DMS114 treated with DMSO at 0.1 percent for 48 hours (cell line): ENCODE measurements at regions not wholly inside any gene's neighbourhood (a gene's known extent, or its start where the extent isn't known, plus 50 kb on each side); places are given as distances from the start of the nearest gene placed in this dataset.
"Not testable (repeated sequence)": the region's sequence is repeated elsewhere in the genome, so short reads cannot be mapped to it uniquely, and the experiment has no call there.

Experiments used
- DNase-seq: peaks from one replicate; lab custom pipeline; 2025; ENCODE audit not compliant: unreplicated experiment; lab: John Stamatoyannopoulos, UW

GRCh38 chr14:101254805-101255764, 306.2 kb upstream of the DIO3 start:
- no peak for DNase-seq

GRCh38 chr14:101255765-101256125, 305.6 kb upstream of the DIO3 start:
- DNase-seq: no peak

GRCh38 chr14:101256266-101256665, 305.0 kb upstream of the DIO3 start:
- DNase-seq: no peak

- DNase-seq: no peak
Observed at GRCh38 chr14:101257551-101257950, 303.7 kb upstream of the DIO3 start.

- no peak for DNase-seq
Observed at GRCh38 chr14:101259748-101260147, 301.5 kb upstream of the DIO3 start.

GRCh38 chr14:101266441-101266840, 294.9 kb upstream of the DIO3 start:
- DNase-seq: not testable (repeated sequence)

- DNase-seq: no peak
Observed at GRCh38 chr14:101273091-101273490, 288.2 kb upstream of the DIO3 start.

GRCh38 chr14:101276309-101277091, 284.8 kb upstream of the DIO3 start:
- no peak for DNase-seq

GRCh38 chr14:101282418-101282817, 278.9 kb upstream of the DIO3 start:
- no peak for DNase-seq

- no peak for DNase-seq
Observed at GRCh38 chr14:101284711-101285110, 276.6 kb upstream of the DIO3 start.

- no peak for DNase-seq
Observed at GRCh38 chr14:101286271-101287018, 274.9 kb upstream of the DIO3 start.

GRCh38 chr14:101288436-101289229, 272.7 kb upstream of the DIO3 start:
- no peak for DNase-seq

- no peak for DNase-seq
Observed at GRCh38 chr14:101289230-101289690, 272.0 kb upstream of the DIO3 start.

- no peak for DNase-seq
Observed at GRCh38 chr14:101289911-101290310, 271.4 kb upstream of the DIO3 start.

GRCh38 chr14:101290611-101291010, 270.7 kb upstream of the DIO3 start:
- no peak for DNase-seq

- DNase-seq: no peak
Observed at GRCh38 chr14:101291390-101291789, 269.9 kb upstream of the DIO3 start.

GRCh38 chr14:101292448-101292847, 268.8 kb upstream of the DIO3 start:
- no peak for DNase-seq

- DNase-seq: no peak
Observed at GRCh38 chr14:101293605-101294004, 267.7 kb upstream of the DIO3 start.

- no peak for DNase-seq
Observed at GRCh38 chr14:101294136-101294535, 267.2 kb upstream of the DIO3 start.

- DNase-seq: not testable (repeated sequence)
Observed at GRCh38 chr14:101299781-101300180, 261.5 kb upstream of the DIO3 start.
